EL (cell line): ENCODE measurements at regions not wholly inside any gene's neighbourhood (a gene's known extent, or its start where the extent isn't known, plus 50 kb on each side); places are given as distances from the start of the nearest gene placed in this dataset.
"Not testable (repeated sequence)": the region's sequence is repeated elsewhere in the genome, so short reads cannot be mapped to it uniquely, and the experiment has no call there.

ENCODE experiments used
- DNase-seq: peaks from one replicate; pipeline ENCODE4 v3.0.0-alpha.2; 2016

- DNase-seq = not testable (repeated sequence)
Measured at GRCh38 chr7:76918619-76919018, 113.5 kb downstream of the SPDYE17 start.

- DNase-seq = not testable (repeated sequence)
Measured at GRCh38 chr7:76914361-76914760, 117.8 kb downstream of the SPDYE17 start.

GRCh38 chr7:76912011-76912814 is 119.9 kb downstream of the SPDYE17 start:
- not testable (repeated sequence) for DNase-seq

- DNase-seq = not testable (repeated sequence)
Measured at GRCh38 chr7:76904688-76905087, 127.5 kb downstream of the SPDYE17 start.

GRCh38 chr7:76901944-76902710 is 130.0 kb downstream of the SPDYE17 start:
- DNase-seq = not testable (repeated sequence)

- DNase-seq = not testable (repeated sequence)
Measured at GRCh38 chr7:76898807-76899206, 133.4 kb downstream of the SPDYE17 start.

- DNase-seq = peak; percentile 67
Measured at GRCh38 chr7:76897007-76897406, 135.2 kb downstream of the SPDYE17 start.

GRCh38 chr7:76895696-76896095 is 136.5 kb downstream of the SPDYE17 start:
- DNase-seq = not testable (repeated sequence)

GRCh38 chr7:76891771-76892170 is 140.4 kb downstream of the SPDYE17 start:
- DNase-seq = peak; percentile 45

- DNase-seq = not testable (repeated sequence)
Measured at GRCh38 chr7:76879733-76880288, 152.3 kb downstream of the SPDYE17 start.

- DNase-seq = not testable (repeated sequence)
Measured at GRCh38 chr7:76875760-76876159, 156.4 kb downstream of the SPDYE17 start.

- not testable (repeated sequence) for DNase-seq
Measured at GRCh38 chr7:76870504-76870808, 161.7 kb downstream of the SPDYE17 start.

GRCh38 chr7:76867364-76867889 is 164.7 kb downstream of the SPDYE17 start:
- not testable (repeated sequence) for DNase-seq

- DNase-seq = not testable (repeated sequence)
Measured at GRCh38 chr7:76863150-76863773, 168.9 kb downstream of the SPDYE17 start.

GRCh38 chr7:76862241-76862640 is 169.9 kb downstream of the SPDYE17 start:
- DNase-seq = not testable (repeated sequence)

GRCh38 chr7:76859933-76860332 is 172.2 kb downstream of the SPDYE17 start:
- not testable (repeated sequence) for DNase-seq

- not testable (repeated sequence) for DNase-seq
Measured at GRCh38 chr7:76854631-76855030, 177.5 kb downstream of the SPDYE17 start.

GRCh38 chr7:76852787-76853584 is 179.2 kb downstream of the SPDYE17 start:
- DNase-seq = not testable (repeated sequence)

- not testable (repeated sequence) for DNase-seq
Measured at GRCh38 chr7:76852362-76852761, 179.8 kb downstream of the SPDYE17 start.

GRCh38 chr7:76851617-76852016 is 180.5 kb downstream of the SPDYE17 start:
- not testable (repeated sequence) for DNase-seq

- DNase-seq = not testable (repeated sequence)
Measured at GRCh38 chr7:76849887-76850563, 182.1 kb downstream of the SPDYE17 start.
